ENCODE measurements at regions not wholly inside any gene's neighbourhood (a gene's known extent, or its start where the extent isn't known, plus 50 kb on each side); places are given as distances from the start of the nearest gene placed in this dataset.

- no peak for TF ChIP-seq POLR2A (IDR thresholded peaks at IDR 0.05; ENCODE audit: low read depth, low read length)
- no peak for TF ChIP-seq CTCF (IDR thresholded peaks at IDR 0.05 in 2 of 3, conservative IDR thresholded peaks at IDR 0.05 in 1 of 3; ENCODE audit: control insufficient read depth in 2 of 3, extremely low read depth in 1 of 3, insufficient read depth in 1 of 3, low read depth in 3 of 3, low read length in 3 of 3)
- TF ChIP-seq EP300 (IDR thresholded peaks at IDR 0.05; ENCODE audit: borderline replicate concordance in 1 of 2, control insufficient read depth in 1 of 2, low read depth in 2 of 2, low read length in 2 of 2) = no peak
- TF ChIP-seq CREB1 (IDR thresholded peaks at IDR 0.05; ENCODE audit: low read depth) = no peak
- TF ChIP-seq NBN (IDR thresholded peaks at IDR 0.05) = no peak
- no peak for TF ChIP-seq ZBTB11 (CRISPR knock-in tag; IDR thresholded peaks at IDR 0.05)
- no peak for TF ChIP-seq NRF1 (conservative IDR thresholded peaks at IDR 0.05; ENCODE audit: low read depth, low read length)
- no peak for TF ChIP-seq ESRRA (IDR thresholded peaks at IDR 0.05; ENCODE audit: low read length)
- TF ChIP-seq ATF2 (IDR thresholded peaks at IDR 0.05; ENCODE audit: low read length) = no peak
- no peak for TF ChIP-seq BACH1 (IDR thresholded peaks at IDR 0.05; ENCODE audit: borderline replicate concordance)
Observed at GRCh38 chr5:118441956-118442355, 546.4 kb downstream of the DTWD2 start.

Data from GM12878 (cell line).